GM18907 (cell line): ENCODE measurements at regions not wholly inside any gene's neighbourhood (a gene's known extent, or its start where the extent isn't known, plus 50 kb on each side); places are given as distances from the start of the nearest gene placed in this dataset.

Experiments used
- ATAC-seq: cut with Tn5 transposase; IDR thresholded peaks from one replicate; pipeline ENCODE4 v1.9.1; 2021; ENCODE audit warnings: mild to moderate bottlenecking, moderate library complexity; ENCODE audit not compliant: unreplicated experiment

DNA sequence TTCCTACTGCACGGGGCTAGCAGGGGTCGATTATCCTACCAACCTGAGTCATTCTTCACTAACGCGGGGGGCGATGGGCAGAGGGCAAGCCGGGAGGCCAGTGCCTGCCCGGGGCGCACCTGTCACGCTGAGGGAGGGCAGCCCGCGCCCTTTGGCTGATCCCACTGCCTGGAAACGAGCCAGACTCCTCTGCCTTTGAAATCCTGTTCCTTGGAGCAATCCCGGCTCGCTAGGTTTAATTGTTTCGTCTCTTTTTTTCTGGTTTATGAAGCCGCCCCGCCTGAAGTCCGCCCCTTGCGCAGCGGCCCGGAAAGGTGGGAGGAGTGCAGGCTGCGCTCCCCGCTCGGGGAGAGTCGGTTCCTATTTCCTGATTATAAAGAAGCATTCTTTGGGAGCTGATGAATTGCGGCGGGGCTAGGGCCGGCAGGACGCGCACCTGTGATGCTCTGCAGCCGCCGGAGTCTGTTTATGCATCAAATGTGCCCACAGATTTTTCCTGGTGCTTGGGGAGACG lies 484.2 kb downstream of the BCOR start:
- ATAC-seq: no peak

DNA sequence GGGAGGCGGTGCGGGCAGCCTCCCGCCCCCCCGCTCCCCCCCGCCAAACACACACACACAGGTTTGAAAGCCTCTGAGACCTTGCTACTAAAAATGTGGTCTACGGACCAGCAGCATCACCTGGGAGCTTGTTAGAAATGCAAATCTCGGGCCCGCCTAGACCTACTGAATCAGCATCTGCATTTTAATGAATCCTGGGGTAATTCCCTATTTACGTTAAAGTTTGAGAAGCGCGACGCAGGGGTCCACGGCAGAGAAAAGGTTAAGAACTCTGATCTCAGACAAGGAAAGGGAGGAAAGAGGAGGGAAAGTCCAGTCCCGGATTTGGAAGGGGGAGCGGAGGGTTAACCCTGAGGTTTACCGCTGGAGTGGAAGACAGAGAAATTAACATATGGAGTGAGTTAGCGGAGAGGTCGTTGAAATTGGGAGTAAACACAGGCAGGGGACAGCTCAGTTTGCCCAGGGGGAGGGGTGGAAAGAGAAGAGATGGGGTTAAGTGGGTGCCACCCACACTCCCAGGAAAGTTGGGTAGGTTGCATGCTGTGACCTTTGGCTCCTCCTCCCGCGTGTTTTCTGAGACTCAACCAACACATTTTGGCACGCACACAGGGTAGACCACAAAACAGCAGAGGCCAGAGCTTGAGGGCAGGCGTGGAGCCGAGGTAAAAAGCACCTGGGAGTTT lies 483.6 kb downstream of the BCOR start:
- peak; percentile 57 for ATAC-seq

DNA sequence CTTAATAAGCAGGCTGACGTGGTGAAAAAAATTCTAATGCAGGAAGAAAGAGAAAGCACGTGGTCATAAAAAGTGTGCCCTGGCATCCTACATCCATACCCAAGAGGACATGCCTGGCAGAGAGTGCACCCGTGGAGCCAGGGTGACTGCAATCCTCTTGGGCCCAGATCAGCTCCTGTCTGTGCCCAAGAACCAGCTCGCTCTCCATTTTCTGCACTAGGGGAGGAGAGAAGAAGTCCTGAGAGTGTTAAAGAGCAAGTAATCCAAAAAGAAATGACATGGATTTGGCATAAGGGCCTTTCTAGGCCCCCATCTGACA lies 483.1 kb downstream of the BCOR start:
- no peak for ATAC-seq

DNA sequence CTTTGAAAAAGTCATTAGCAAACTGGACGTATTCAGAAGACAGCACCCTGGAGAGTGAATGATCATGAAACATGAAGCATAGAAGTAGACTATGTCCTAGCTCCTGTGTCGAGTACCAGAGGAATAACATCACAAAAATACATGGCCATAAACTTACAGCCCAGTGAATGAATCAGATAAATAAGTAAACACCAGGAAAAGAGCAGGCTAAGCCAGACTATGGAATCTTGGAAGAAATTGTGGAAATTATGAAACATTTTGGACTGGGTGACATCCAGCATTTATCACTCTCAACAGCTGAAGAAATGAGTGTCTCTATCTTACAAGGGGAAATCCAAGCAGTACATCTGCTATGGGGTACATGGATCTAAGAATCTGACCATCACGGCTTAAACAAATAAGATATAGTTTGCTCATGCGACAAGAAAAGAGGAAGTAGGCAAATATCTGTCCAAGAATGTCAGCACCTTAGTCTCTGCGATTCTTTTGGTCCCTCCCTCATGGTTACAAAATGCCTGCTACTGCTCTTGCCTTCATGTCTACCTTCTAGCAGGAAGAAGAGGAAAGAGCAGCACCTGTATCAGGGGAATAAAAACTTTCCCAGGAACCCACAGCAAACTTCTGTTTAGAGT lies 481.5 kb downstream of the BCOR start:
- ATAC-seq: peak; percentile 44

DNA sequence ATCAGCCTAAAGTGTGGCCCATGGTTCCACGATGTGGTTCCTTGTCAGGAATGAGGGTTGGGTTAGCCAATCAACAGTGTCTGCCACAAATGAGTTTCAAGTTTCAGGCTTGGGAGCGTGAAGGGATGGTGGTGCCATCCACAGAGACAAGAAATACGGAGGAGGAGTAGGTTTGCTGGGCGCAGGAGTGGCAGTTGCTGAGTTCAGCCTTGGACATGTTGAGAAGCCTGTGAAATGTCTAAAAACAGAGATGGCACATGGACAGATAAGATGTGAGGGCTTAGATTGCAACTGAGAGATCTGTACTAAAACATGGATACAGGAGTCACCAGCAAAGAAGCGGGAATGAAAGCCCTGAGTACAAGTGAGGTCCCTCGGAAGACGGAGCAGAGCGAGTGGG lies 481.0 kb downstream of the BCOR start:
- no peak for ATAC-seq

DNA sequence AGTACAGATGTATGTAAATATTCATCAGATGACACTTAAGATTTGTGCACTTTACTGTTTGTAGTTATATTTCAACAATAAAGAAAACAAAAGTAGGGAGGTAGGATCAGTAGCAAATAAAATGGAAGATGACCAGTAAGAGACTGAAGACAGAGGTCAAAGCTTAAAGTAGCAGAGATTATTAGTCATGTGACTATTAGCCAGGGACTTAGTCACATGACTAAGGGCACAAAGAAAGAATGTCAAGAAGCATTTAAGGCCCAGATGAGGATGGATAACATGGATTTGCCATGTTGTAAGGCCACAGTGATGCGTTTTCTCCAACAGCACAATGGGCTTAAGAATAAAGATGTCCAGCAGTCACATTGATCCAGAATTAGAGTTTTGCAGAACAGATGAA lies 479.6 kb downstream of the BCOR start:
- ATAC-seq: no peak

DNA sequence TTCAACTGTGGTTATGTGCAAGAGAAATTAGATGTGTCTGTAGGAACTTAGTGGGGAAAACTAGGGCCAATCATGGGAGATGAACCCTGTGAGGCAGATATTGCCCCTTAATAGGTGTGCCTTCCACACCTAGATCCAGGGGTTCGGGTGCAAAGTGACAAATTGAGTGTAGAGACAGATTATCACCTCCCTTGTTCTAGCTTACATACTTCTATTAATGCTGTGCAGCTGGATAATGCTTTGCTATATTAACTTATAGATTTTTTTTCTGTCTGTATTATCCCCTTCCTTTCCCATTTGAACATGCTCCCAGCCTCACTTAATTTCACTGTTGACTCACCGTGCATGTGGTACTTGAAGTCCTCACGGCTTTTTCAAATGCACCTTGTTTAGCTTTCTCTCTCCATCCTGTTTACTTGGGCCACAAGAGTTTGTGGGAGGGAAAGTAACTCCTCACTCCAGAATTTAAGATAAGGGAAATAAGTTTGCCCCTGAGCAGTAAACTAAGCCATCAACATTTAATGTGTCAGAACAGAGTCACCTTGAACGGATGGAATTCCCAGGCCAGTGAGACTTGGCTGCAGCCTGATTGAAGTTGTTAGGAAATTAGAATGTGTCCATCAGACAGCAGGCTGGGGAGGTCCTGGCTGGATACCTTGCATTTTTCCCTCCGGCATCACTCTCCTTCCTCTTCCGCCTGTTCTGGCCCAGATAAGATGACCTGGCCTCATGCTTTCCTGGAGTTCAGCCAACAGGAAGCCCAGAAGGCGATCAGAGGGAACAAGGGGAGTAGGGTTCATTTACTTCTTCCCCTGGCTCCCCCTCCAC lies 478.4 kb downstream of the BCOR start:
- no peak for ATAC-seq

DNA sequence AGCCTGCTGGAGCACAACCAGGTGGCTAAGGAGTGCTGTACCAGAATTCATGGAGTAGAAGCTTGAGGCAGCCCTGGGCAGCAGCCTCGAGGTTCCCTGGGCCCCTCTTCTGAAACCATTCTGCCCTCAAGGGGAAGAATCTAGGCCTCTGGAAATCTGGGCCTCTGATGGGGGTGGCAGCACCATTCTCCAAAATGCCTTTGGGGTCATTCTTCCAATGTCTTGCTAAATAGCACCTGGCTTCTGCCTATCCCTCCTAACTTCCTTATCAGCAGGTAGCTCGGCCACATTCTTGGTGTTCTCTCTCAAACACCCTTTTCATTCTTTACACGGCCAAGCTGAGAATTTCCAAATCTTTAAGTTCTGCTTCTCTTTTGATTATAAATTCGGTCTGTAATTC lies 473.6 kb downstream of the BCOR start:
- ATAC-seq: no peak

DNA sequence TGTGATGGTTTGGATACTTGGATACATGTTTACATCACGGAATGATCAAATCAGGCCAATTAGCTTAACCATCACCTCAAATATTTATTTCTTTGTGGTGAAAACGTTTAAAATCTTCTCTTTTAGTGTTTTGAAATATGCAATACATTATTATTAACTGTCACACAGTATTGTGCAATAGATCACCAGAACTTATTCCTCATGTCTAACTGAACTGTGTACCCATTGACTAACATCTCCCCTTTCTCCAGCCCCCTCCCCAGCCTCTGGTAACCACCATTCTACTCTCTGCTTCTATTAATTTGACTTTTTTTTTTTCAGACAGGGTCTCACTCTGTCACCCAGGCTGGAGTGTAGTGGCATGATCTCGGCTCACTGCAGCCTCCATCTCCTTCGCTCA lies 471.9 kb downstream of the BCOR start:
- no peak for ATAC-seq

DNA sequence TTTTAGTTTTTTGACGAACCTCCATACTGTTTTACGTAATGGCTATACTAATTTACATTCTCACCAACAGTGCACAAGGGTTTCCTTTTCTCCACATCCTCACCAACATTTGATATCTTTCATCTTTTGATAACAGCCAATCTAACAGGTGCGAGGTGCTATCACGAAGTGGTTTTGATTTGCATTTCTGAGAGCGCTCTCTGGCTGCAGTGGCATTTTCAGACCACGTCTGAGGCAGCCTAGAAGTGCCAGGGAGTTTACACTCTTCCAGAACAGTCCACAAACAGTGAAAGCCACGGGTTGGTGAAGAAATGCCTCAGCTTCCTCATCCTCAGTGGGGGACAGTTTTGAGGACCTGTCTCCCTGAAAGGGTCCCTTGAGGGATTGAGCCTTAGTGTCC lies 471.0 kb downstream of the BCOR start:
- no peak for ATAC-seq

DNA sequence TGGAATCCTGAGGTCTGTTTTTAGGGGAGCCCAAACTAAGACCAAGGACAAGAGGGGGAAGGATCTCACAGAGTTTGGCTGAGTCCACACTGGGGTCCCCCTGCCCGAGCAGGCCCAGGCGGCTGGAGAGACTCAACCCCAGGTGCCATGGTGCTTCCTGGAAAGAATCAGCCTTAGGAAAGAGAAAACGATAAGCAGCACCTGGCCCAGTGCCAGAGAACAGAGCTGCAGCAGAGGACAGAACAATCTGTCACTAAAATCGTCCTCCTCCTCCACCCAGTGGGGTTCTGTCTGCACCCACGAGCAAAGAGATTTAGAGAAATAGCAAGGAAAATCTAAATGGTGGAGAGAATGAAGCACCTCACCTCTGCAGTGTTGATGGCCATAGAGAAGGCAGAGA lies 470.5 kb downstream of the BCOR start:
- ATAC-seq: no peak

DNA sequence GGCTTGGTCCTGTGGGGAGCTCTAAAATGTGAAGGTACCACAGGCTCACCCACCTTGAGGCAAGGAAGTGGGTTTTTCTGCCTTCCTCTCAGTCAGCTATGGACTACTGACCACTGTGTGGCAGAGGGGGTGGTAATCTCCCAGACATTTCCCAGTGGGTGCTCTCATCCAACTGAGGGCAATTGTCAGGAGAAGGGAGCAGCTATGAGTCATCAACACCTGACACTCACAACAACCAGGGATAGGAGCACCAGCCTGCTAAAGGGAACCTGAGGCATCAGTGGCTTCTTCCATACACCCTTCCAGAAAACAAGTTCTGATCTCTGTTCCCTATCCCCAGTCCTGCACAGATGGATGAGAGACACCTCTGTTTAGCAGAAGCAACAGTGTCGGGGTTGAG lies 468.8 kb downstream of the BCOR start:
- ATAC-seq: no peak

DNA sequence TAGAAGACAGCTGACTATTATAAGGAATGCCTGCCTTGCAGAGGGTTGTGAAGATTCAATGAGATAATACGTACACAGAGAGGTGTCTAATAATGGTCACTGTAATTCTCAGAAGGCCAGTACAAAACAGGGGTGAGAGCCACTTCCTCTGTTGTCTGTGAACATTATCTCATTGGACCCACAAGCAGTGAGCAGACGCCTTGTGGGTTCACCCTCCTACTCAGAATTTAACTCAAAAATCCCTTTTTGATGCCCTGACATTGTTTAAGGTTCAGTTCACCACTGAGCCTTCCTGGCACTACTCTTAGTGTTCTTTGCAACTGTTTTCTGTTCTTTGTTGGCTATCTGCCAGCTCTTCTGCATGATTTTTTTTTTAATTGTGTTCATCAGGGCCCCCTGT lies 467.4 kb downstream of the BCOR start:
- ATAC-seq: no peak

DNA sequence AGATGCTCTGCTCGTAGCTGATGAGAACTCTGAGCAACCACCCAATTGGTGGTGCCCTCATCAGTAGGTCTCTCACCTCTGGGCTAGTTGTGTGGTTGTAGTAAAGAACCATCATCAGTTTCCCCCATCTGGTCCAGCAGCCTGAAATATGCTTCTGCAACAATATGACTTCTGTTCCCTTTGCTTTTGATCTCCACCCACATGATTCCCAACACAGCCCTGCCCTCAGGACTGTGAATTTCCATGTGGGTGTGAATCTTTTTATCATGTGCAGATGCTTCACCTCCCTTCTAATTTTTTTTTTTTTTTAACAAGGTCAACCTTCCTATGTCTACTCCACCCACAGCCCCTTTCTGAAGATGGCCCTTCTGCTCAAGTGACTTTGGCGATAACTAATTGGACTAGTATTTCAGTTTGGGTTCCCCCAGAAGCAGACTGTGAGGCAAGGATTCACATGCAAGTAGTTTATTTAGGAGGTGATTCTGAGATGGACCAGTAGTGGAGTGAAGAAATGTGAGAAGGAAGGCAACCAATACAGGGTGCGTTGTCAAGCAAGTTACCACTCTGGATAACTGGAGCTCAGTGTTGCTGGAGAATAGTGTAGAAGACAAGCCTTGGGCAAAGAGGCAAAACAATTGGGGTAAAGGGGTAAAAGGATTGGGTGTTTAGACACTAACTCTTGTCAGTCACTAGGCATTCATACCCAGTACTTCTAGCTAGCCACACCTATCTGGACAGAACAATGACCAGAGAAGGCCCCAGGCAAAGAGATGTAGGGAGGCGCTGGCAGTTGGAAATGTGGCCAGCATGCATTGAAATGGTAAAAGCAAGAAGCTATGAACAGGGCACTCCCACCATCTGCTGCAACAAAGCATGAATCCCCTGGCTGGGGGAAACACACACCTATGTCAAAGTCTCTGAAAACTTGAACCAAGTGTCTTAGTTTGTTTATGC lies 466.2 kb downstream of the BCOR start:
- ATAC-seq: no peak

DNA sequence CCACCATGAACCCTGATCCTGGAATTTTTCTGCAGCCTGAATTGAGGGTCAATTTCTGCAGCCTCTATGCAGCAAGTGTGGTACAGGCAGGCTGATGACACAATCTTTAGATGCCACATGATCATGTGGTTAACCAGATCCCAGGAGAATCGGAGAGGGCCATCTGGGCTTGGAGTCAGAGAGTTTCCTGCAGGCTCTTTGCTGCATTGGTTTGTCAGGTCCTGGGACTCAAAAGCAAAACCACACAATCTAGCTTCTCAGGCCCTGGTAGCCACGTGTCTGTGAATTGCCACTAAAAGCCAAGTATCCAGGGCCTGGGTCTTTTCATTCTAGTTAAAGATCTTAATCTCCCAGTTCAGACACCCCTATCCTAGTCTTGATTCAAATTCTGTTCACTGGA lies 464.5 kb downstream of the BCOR start:
- ATAC-seq: no peak

DNA sequence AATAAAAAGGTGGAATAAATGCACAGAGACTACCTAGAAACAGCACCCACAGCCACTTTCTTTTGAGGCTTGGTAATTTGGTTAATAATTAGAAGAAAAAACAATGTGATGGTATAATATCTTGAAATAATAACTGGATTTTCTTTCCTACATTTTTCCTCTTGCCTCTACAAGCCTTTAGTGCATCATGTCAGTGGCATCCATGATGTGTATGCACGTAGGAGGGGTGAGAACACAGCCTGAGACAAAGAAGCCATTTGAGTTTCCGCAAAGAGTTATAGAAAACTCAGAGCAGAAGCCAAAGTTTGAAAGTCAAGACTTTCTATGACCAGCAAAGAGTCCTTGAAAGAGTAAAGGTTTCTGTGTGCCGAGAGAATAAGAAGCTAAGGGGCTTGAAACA lies 461.3 kb downstream of the BCOR start:
- no peak for ATAC-seq

DNA sequence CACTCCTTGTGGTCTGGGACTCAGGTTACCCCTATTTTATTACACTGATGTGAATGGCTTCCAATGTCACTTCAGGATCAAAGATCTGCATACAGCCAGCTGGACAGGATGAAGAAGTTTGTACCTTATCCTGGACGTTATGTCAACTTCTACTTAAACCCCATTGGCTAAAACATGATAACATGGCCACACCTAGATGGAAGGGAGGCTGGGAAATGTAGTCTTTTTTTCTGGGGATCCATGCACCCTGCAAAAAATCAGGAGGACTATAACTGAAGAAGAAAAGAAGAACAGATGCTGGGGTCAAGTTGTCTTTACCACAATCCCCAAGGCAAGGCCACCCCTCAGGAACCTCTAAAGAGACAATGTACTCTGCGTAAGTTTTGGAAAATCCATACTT lies 459.2 kb downstream of the BCOR start:
- ATAC-seq: no peak

DNA sequence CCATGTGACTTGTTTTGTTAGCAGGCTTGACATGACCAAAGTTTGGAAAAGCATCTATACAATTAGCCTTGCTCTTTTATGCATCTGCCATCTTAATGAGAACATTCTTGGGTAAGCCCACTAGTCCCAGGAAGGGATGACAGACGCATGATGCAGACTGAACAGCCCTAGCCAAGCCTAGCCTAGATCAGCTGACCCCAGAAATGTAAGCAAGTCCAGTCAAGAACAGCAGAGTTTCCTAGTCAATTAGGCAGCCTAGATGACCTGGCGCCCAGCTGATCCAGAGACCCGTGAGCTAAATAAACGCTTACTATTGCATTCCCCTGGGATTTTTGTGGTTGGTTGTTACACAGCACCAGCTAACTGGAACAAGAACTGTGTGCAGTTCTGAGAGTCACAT lies 457.9 kb downstream of the BCOR start:
- no peak for ATAC-seq

DNA sequence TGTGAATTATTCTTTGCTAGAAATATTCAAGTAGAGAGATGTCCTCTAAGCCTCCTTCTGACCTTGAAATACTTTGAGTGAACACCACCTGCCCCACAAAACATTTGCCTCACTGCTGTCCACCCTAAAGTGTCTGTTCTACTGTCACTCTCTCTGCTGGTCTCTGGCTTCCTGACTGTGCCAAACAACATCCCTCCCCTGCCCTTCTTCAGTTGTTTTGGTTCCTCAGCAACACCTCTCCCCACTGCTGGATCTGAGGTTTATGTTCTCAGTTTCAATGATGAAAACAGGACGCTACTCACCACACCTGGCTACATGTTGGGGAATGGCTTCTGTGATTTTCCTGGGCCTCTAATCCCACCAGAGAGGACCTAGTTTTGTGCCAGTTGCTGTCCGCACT lies 456.9 kb downstream of the BCOR start:
- no peak for ATAC-seq

DNA sequence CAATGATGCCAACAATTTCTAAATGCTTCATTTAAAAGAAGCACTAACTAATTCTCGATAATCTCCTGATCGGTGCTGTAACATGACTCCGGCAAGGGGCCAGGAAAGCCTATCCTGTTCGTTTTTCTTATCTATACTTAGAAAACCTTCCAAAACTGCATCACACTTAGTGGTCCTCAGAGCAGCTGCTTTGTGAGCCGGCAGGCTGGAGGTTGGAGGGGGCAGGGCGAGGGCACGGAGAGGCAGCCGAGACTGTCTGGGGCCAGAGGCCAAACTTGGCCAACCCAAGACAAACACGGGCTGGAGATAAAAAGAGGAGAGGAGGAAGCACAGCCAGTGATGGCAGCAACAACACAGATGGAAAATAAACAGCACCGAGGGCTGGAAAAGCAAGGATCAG lies 455.7 kb downstream of the BCOR start:
- no peak for ATAC-seq

DNA sequence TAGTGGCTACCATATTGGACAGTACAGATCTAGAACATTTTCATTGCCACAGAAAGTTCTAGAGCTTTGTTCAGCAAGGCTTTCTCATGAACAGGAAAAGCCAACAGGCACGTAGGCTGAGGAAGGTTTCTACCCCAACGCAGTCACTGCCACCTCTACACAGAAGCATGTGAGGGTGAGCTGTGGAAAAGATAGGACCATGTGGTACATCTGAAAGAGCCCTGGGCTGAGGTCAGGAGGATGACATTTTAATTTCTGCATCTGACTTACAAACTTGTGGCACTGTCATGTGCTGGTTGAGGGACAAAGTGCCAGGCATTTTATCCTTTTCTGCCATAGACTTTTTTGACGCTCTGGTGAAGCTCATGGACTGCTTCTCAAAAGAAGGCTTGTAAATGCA lies 454.2 kb downstream of the BCOR start:
- no peak for ATAC-seq
